SW480 (cell line): ENCODE measurements at regions not wholly inside any gene's neighbourhood (a gene's known extent, or its start where the extent isn't known, plus 50 kb on each side); places are given as distances from the start of the nearest gene placed in this dataset.
A peak's percentile ranks its signal among the peaks of the same experiment; 100 is the strongest.
"Not testable (repeated sequence)": the region's sequence is repeated elsewhere in the genome, so short reads cannot be mapped to it uniquely, and the experiment has no call there.

ENCODE experiments used
- DNase-seq: peaks from one replicate; pipeline ENCODE4 v3.0.0-alpha.2; 2016; ENCODE audit warnings: low spot score

GRCh38 chr13:111064661-111065060 is 50.4 kb upstream of the ARHGEF7 start:
- DNase-seq, result no peak

- DNase-seq, result no peak
Measured at GRCh38 chr13:111062966-111063365, 52.1 kb upstream of the ARHGEF7 start.

- no peak for DNase-seq
Measured at GRCh38 chr13:111062305-111062704, 52.8 kb upstream of the ARHGEF7 start.

- DNase-seq, result no peak
Measured at GRCh38 chr13:111061358-111062045, 53.6 kb upstream of the ARHGEF7 start.

- no peak for DNase-seq
Measured at GRCh38 chr13:111060237-111060919, 54.7 kb upstream of the ARHGEF7 start.

GRCh38 chr13:111058796-111059506 is 56.2 kb upstream of the ARHGEF7 start:
- DNase-seq, result peak; percentile 41

GRCh38 chr13:111058339-111058738 is 56.8 kb upstream of the ARHGEF7 start:
- DNase-seq, result not testable (repeated sequence)

- DNase-seq, result not testable (repeated sequence)
Measured at GRCh38 chr13:111051726-111052232, 63.3 kb upstream of the ARHGEF7 start.

- no peak for DNase-seq
Measured at GRCh38 chr13:111051041-111051725, 63.9 kb upstream of the ARHGEF7 start.

- DNase-seq, result no peak
Measured at GRCh38 chr13:111050539-111050879, 64.6 kb upstream of the ARHGEF7 start.

- no peak for DNase-seq
Measured at GRCh38 chr13:111049791-111050538, 65.1 kb upstream of the ARHGEF7 start.

- DNase-seq, result no peak
Measured at GRCh38 chr13:111048387-111048786, 66.7 kb upstream of the ARHGEF7 start.

GRCh38 chr13:111047326-111047725 is 67.8 kb upstream of the ARHGEF7 start:
- no peak for DNase-seq

GRCh38 chr13:111046590-111047141 is 68.4 kb upstream of the ARHGEF7 start:
- peak; percentile 29 for DNase-seq

- DNase-seq, result no peak
Measured at GRCh38 chr13:111045170-111045569, 69.9 kb upstream of the ARHGEF7 start.

GRCh38 chr13:111044087-111044830 is 70.9 kb upstream of the ARHGEF7 start:
- DNase-seq, result no peak

- DNase-seq, result peak; percentile 54
Measured at GRCh38 chr13:111043575-111043982, 71.5 kb upstream of the ARHGEF7 start.

- no peak for DNase-seq
Measured at GRCh38 chr13:111042661-111043226, 72.4 kb upstream of the ARHGEF7 start.

GRCh38 chr13:111040830-111041229 is 74.3 kb upstream of the ARHGEF7 start:
- no peak for DNase-seq

- no peak for DNase-seq
Measured at GRCh38 chr13:111039735-111040134, 75.4 kb upstream of the ARHGEF7 start.
